ENCODE measurements at regions not wholly inside any gene's neighbourhood (a gene's known extent, or its start where the extent isn't known, plus 50 kb on each side); places are given as distances from the start of the nearest gene placed in this dataset.

DNA sequence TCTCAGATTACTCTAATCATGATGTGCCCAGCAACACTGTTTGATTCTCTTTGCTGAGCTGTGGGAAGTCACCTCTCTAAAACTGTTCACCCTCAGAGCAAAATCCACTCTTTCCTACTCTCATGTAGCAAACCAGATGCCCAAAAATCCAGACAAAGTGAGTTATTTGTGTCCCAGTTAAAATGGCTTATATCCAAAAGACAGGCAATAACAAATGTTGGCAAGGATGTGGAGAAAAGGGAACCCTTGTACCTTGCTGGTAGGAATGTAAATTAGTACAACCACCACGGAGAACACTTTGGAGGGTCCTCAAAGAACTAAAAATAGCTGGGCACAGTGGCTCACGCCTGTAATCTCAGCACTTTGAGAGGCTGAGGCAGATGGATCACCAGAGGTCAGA is 384.0 kb downstream of the HHIPL2 start:
- no peak for DNase-seq

DNA sequence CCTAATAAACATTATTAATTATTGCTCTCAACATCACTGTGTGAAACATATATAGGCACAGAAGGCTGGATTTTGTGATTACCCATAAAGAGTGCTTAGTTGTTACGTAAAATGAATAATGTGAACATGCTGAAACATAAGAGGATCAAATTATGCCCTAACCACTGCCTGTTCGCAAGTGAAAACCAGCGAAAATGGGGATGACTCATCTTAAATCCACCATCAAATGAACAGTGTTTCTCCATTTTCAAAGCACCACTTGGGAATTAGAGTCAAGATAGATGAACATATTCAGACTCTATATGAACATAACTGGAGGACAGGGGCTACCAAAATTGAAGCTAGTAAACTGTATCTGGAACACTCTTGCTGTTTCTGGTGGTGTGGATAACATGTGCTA is 386.2 kb downstream of the HHIPL2 start:
- no peak for DNase-seq

DNA sequence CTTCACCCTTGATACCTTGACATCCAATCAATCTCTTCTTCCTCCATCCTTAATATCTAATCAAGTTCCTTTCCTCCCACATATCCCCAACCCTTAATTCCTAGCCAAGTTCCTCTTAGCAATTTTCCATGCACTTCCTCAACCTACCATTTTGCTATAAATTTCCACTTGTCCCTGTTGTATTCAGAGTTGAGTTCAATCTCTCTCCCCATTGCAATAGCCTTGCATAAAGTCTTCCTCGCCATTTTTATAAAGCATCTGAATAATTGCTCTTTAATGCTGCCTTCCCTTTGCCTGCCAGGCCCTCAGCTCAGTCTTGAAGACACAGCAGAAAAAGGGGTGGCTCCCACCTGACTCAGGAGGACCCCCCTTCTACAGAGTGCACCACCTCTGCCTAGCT is 390.3 kb downstream of the HHIPL2 start:
- no peak for DNase-seq

DNA sequence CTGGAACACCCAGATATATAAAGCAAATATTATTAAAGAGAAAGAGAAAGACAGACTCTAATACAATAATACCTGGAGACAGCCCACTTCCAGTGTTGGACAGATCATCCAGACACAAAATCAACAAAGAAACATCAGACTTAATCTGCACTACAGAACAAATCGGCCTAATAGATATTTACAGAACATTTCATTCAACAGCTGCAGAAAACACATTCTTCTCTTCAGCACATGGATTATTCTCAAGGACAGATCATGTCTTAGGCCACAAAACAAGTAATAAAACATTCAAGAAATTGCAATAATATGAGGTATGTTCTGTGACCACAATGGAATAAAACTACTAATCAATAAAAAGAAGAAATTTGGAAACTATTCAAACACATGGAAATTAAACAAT is 398.3 kb upstream of the DUSP10 start:
- no peak for DNase-seq

DNA sequence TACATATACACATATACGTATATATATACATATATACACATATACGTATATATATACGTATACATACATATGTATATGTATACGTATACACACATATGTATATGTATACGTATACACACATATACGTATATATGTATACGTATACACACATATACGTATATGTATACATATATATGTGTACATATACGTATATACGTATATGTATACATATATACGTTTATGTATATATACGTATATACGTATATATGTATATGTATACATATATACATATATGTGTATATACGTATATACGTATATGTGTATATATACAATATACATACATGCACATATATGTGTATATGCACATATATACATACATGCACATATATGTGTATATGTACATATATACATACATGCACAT is 396.2 kb upstream of the DUSP10 start:
- DNase-seq: no peak

DNA sequence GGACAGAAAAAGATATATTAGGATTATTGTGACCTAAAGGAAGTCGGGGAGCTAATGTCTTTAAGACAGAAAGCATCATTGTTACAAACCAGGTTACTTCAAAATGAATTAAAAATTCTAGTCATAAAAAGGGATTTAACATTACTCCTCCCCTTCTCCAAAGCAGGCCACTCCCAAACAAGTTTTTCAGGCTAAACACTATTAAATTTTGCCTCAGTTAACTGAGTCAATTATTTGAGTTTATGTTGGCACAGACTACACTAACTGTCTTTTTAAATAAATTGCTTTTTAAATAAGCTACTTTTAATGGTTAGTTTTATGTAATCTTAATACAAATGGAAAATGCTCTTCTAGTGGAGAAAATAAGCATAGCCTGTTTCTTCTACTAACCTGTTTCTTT is 395.0 kb upstream of the DUSP10 start:
- no peak for DNase-seq

DNA sequence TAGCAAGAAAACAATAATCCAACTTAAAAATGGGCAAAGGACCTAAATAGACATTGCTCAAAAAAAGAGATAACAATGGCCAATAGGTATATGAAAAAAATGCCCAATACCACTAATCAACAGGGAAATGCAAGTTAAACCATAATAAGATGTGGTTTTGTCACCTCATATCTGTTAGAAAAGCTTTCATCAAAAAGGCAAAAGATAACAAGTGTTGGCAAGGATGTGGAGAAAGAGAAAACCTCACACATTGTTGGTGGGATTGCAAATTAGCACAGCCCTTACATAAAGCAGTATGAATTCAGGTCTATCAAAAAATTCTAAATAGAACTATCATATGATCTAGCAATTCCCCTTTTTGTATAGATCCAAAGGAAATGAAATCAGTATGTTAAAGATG is 387.2 kb upstream of the DUSP10 start:
- DNase-seq: no peak

DNA sequence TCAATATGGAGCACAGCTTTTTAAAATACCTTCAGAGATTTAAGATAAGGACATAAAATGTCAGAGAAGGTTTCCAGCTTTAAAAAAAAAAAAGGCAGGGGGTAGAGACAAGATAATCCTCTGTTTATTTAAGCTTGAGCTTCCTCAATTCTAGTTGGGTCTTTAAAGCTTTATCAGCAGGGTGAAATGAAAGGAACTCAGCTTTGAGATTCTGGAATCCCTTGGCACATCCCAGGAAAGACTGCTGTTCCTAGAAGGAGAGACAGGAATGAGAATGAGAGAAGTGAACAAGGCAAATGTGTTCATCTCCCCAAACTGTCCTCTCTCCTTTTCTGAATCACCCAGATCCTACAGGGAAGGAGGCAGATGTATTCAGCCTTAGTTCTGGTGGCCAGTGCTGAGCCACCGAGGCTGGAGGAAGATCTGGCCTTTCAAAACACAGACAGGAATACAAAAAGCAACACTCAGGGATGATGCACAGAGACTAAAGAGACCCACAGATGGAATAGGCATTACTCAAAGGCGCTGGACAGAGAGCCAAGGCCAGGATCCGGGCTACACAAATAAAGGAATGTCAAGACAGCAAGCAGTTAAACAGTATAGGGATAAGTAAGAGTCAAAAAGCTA is 385.8 kb upstream of the DUSP10 start:
- DNase-seq: no peak

DNA sequence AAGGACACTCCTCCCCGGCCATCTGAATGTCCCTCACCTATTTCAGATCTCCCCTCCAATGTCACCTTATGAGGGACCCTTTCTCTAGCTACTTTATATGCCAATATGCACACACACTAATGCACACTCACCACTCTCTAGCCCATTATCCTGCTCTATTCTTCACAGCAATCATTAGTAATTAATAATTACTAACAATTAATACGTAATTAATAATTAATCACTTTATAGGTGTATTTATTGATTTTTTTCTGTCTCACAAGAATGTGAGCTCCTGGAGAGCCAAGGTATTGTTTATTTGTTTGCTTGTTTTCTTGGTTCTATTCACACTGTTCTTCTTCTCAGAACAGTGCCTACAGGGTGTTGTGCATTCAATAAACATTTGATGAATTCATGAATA is 385.2 kb upstream of the DUSP10 start:
- DNase-seq: no peak

DNA sequence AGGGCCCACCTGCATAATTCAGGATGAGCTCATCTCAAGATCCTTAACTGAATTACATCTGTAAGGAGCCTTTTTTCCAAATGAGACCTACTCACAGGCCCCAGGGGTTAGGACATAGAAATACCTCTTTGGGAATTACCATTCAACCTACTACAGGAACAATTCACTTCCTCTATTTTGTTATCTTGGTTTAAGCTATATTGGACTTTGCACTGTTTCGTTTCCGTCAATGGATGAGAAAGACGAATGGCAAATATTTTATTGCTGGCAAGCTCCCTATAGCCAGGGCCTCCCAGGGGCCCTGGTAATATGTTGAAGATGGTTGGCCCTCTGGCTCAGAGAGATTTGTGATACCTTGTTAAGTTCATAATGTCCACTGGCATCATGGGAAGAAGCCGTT is 384.2 kb upstream of the DUSP10 start:
- DNase-seq: no peak

DNA sequence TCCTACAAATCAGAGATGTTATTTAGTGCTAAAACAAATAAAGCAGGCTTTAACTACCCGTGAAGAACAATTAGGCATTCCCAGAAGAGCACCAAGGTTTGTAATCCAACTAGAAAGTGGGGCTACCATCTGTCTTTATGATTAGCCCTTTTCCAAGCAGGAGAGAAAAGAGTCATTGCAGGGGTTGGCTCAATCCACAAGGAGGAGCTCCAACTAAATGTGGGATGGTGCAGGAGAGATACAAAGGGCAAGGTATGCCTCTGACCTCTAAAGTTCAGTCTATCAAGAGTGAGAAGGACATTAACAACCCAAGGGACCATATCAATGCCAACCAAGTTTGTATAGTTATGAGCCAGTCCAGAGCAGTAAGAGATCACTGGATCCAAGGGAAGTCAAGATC is 382.7 kb upstream of the DUSP10 start:
- no peak for DNase-seq

DNA sequence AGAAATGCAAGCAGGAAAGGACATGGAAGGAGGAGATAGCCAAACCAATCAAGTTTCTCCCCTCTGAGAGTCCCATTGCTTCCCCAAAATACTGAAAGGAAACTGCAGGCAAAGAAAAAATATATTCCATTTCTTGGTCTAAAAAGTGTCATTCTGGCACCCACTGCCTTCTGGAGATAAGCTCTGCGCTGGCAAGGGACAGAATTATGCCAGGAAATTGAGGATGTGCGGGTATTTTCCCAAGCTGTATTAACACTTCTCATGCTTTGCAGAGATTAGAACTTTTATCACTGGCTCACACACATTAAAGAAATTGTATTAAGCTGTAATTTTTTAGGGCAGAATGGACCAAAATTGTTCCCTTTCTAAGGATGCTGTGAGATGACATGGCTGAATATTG is 381.2 kb upstream of the DUSP10 start:
- no peak for DNase-seq

DNA sequence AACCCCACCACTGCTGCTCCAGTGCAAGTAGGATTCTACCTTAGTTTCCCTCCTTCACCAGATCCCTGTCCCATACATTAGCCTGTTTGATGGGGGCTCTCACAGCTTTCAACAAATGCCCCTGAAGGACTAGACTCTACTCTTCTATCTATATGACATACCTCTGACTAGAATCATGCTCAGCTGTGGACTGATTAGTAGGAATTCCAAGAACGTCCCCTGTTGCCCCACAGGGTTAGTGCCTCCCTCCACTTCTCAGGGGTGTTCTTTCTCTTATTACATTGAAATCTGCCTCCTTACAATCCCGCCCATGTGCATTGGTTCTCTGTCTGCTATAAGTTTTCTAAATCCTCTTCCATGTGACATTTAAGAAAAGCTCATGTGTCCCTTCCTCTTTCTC is 375.9 kb upstream of the DUSP10 start:
- no peak for DNase-seq

DNA sequence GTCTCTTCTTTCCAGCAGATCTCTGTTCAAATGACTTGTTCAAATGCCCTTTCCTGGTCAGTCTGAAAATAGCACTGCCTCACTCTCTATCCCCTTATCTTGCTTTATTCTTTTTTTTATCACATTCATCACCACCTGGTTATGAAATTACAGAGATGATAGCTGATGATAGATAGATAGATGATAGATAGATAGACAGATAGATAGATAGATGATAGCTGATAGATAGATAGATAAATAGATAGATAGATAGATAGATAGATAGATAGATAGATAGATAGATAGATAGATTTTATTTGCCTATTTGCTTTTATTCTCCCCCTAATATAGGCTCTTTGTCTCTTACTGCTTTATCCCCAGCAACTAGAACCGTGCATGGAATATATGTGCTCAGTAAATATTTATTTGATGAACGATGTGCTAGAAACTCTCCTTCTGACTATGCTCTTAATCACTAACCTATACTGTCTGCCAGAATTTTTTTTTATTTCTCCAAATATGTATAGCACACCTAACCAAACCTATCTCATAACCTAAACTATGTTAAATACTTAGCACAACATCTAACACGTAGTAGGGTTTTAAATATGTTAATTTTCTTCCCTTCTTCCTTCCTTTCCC is 372.8 kb upstream of the DUSP10 start:
- no peak for DNase-seq

DNA sequence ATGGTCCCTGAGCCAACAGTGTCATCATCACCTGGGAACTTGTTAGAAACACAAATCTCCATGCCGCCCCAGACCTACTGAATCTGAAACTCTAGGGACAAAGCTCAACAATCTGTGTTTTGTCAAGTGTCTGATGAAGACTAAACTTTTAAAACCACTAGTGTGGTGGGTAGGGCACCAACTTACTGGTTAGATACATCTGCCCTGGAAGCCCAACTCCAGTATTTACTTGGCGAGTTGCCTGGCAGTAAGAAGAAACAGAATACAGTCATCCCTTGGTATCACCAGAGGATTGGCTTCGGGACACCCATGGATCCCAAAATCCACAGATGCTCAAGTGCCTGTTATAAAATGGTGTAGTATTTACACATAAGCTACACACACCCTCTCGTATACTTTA is 367.9 kb upstream of the DUSP10 start:
- no peak for DNase-seq

DNA sequence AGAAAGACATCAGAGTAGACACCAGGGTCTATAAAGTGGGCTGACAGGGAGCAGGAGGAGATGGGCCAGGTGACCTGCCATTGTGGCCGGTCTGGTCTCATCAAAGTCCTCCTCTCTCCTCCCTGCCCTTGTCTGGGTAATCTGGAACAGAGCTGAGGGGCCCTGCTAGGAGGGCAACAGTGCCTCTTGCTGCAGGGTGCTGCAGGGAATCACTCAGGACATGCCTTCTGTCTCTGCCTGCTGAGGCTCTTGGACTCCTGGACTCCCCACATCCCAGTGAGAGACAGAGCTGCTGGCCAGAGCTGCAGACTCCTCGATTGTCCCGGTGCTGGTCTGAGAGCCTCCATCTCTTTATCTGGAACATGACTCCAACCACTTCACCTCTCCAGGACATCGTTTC is 366.1 kb upstream of the DUSP10 start:
- DNase-seq: no peak

DNA sequence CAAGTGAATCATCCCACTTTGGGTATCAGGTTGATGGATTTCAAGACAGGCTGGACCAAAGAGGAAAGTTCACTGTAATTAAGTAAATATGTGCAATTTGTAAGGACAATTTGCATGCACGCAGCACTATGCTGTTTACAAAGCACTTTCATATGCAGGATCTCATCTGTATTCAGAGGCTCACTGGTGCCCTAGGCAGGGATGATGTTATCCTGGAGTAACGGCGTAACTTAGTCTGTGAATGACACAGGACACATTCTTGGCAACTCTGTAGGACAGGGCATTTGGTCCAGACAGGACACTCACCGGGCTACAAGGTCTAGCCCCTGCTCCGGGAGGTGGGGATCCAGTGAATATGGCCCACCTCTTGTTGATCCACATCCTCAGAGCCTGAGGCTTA is 365.4 kb upstream of the DUSP10 start:
- DNase-seq: no peak

DNA sequence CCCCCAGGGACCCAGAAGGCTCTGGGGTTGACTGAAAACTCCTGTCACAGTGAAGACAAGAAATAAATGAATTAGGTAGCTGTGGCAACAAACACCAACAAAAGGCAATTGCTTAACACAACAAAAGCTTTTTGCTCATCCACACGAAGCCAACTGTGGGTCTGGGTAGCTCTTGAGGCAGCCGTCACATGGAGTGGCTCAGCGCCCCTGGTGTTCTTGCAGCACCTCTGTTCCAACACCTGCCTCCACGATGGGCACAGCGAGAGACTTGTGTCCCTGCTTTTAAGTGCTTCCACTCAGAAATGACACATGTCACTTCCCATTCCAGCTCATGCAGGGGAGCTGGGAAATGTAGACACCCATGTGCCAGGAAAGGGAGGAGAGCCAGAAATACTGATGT is 364.5 kb upstream of the DUSP10 start:
- DNase-seq: no peak

DNA sequence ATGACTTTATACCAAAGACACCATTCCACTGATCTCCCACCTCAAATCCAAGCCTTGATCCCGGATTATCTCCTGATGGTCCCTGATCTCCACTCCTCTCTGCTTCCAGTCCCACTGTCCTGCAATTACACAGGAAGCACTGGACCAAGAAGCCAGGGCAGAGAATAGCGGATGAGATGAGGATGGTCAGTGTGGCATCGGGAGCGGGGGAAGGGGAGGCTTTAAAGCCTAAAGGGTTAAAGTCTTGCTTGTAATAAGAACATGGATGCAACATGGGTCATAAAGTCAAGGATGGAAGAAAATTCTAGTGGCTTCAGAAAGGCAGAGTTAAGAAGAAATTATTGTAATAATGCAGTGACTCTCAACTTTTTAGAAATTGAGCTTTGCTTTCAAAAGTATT is 364.0 kb upstream of the DUSP10 start:
- DNase-seq: no peak

DNA sequence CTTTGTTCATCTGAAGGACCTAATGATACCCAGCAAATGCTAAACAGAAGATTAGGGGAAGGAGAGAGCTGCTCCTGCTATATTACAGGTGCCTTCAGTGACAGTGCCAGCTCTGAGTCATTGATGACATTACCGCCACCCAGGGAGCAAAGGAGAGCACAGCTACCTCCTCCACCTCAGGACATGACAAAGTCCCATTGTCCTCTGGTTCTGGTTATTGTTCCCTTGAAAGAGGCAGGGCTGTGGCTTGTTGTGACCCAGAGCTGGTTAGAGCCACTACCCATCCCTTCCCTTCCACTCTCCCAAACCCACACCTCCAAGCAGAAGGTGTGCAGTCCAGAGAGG is 363.5 kb upstream of the DUSP10 start:
- DNase-seq: no peak

DNA sequence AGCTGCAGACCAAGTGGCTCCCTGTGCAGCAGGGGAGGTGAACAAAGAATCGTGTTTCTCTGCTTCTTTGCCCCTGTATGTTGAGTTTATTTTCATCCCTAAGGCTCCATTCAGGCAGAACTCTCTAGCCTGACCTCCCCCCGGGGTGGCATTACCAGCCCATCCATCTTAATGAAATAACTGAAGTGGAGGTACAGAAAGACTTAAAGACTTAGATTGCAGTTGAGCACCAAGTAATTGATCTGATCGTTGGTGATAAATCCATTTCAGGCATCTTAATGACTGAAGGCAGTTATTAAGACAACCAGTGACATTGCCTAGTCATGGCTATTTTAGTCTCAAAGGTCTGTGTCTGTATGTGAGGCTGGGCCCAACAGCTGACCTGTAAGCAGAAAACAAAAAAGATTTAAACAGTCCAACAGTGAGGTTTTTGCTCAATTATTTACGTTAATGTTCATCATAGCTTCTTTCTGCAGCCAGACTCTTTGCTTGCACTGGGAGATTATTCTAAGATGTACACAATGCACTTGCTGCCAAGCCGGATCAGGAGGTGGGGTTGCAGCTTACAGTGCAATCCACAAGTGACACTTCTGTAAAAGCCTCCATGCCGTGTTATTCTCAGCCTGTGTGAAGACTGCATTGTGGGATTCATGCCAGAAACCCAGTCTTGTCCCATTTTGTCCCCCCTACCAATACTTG is 363.0 kb upstream of the DUSP10 start:
- no peak for DNase-seq

DNA sequence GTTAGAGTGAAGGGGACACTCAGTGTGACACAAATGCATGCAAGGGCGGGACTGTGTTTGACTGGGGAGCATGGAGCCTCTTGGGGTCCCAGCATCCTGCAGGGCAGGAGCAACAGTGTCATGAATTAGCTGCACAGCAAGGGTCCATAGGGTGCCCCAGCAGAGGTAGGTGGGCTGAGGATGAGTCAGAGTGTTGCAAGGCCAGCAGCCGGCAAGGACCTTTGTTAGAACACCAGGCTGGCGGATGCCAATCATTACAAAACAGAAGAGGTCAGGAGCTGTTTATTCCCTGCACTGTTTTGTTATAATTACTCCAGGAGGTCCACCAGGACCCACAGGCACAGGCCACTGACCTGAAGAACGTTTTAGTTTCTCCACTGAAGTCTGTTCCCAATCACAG is 362.2 kb upstream of the DUSP10 start:
- DNase-seq: no peak

DNA sequence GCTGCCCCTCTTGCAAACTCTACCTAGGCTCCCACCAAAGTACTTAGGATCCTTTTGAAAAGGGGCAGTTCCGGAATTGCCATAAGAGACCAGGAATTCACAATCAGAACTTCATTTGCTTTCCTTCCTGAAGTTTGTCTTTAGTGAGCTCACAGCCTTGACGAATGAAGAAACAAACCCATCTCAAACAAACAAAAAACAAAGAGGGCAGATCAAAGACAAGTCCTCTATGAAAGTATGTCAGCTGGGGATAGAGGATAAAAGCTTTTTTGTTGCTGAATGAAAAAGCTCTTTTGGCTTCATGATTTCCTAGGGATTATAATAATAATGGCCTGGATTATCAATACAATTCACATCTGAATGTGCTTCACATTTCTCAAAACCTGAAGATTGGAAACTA is 357.9 kb upstream of the DUSP10 start:
- no peak for DNase-seq

DNA sequence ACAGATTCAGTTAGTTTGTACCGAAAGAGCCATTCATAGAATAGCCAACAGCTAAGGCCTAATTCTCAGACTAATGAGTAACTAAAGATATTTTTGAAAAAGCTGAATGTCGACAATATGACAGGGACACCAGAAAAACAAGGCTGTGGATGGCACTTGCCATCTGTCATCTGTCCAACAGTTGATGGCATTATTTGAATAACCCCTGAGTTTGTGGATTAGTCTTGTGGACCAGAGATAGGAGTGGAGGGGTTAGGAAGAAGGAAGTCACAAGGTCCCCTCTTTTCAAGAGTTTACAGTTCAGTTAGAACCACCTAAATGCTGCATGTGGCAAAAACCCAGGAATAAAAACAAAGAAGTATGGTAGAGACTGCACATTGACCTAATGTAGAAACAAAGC is 356.5 kb upstream of the DUSP10 start:
- no peak for DNase-seq

DNA sequence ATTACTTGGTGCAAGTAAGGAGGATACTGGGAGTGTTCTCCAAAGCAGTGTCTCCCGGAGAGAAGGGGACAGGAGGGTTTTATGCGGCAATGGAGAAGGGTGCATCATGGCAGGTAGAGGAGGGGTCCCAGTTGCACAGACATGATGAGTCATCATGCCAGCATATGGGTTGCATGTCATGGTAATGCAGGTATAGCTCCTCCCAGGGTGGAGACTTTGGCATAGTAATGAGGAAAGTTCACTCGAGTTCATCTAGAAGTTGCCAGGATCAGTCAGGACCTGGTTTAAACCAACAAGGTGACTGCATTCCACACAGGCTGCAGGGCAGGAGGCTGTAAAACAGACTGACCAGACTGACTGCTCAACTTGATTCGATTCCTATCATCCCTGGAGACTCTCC is 355.7 kb upstream of the DUSP10 start:
- no peak for DNase-seq

Data from activated naive CD4-positive, alpha-beta T cell treated with anti-CD3 and anti-CD28 coated beads, Interleukin-2, amount 50 U/mL, for 16 hours (primary cell).